ENCODE measurements at regions not wholly inside any gene's neighbourhood (a gene's known extent, or its start where the extent isn't known, plus 50 kb on each side); places are given as distances from the start of the nearest gene placed in this dataset.

GRCh38 chr2:149763358-149763757, 175.8 kb upstream of the MMADHC start:
- no peak for TF ChIP-seq CTCF (conservative IDR thresholded peaks at IDR 0.05; ENCODE audit: low read depth, low read length)
- no peak for TF ChIP-seq EZH2phosphoT487 (IDR thresholded peaks at IDR 0.05; ENCODE audit: borderline replicate concordance, low read length)
- TF ChIP-seq EZH2 (IDR thresholded peaks at IDR 0.05; ENCODE audit: low read length, unreplicated experiment), result no peak

Measured in PC-3 (cell line).